Smooth muscle cell (in vitro differentiated cells): ENCODE measurements at regions not wholly inside any gene's neighbourhood (a gene's known extent, or its start where the extent isn't known, plus 50 kb on each side); places are given as distances from the start of the nearest gene placed in this dataset.

Experiments used
- DNase-seq: peaks from one replicate; lab custom pipeline; 2025; ENCODE audit not compliant: unreplicated experiment; lab: John Stamatoyannopoulos, UW
- H2AFZ ChIP-seq: fragments of 200-600 bp; sonication (generic); 2 replicates; pipeline ENCODE4 v1.6.0; 2016; ENCODE audit warnings: antibody characterized with exemption, low read depth, mild to moderate bottlenecking
- H3F3A ChIP-seq: fragments of 200-600 bp; sonication (generic); 2 replicates; pipeline ENCODE4 v1.6.0; 2017; ENCODE audit warnings: antibody characterized with exemption, low read depth
- H3K27ac ChIP-seq: fragments of 200-600 bp; sonication (generic); 2 replicates; pipeline ENCODE4 v1.5.1; 2016; ENCODE audit warnings: low read depth, mild to moderate bottlenecking
- H3K27me3 ChIP-seq: fragments of 200-600 bp; sonication (generic); 2 replicates; pipeline ENCODE4 v1.6.1; 2016; ENCODE audit warnings: low read depth, mild to moderate bottlenecking
- H3K36me3 ChIP-seq: fragments of 200-600 bp; sonication (generic); 2 replicates; pipeline ENCODE4 v1.5.1; 2016; ENCODE audit warnings: low read depth
- H3K4me1 ChIP-seq: fragments of 200-600 bp; sonication (generic); 2 replicates; pipeline ENCODE4 v1.5.1; 2016; ENCODE audit warnings: low read depth
- H3K4me2 ChIP-seq: fragments of 200-600 bp; sonication (generic); 2 replicates; pipeline ENCODE4 v1.6.0; 2016; ENCODE audit warnings: mild to moderate bottlenecking
- H3K4me3 ChIP-seq: fragments of 200-600 bp; sonication (generic); 2 replicates; pipeline ENCODE4 v1.5.1; 2016; ENCODE audit warnings: mild to moderate bottlenecking
- H3K79me2 ChIP-seq: fragments of 200-600 bp; sonication (generic); 2 replicates; pipeline ENCODE4 v1.6.0; 2016; ENCODE audit warnings: low read depth, mild to moderate bottlenecking
- H3K9ac ChIP-seq: fragments of 200-600 bp; sonication (generic); 2 replicates; pipeline ENCODE4 v1.6.0; 2016; ENCODE audit warnings: low read depth
- H3K9me3 ChIP-seq: fragments of 200-600 bp; sonication (generic); replicated peaks from 2 replicates; pipeline ENCODE4 v1.5.1; 2016; ENCODE audit warnings: low read depth
- H4K20me1 ChIP-seq: fragments of 200-600 bp; sonication (generic); 2 replicates; pipeline ENCODE4 v1.6.0; 2016; ENCODE audit warnings: low read depth
- CTCF ChIP-seq: fragments of 200-600 bp; sonication (generic); IDR thresholded peaks from 2 replicates; pipeline ENCODE4 v1.5.1; 2017; ENCODE audit warnings: borderline replicate concordance, mild to moderate bottlenecking, antibody characterized with exemption; ENCODE audit not compliant: insufficient read depth, poor library complexity, severe bottlenecking
- WGBS: methylation state at CpG from one replicate; pipeline ENCODE4 v1.1.7; 2016; ENCODE audit warnings: low lambda C conversion rate; 5-methylcytosine and 5-hydroxymethylcytosine counted together

DNA sequence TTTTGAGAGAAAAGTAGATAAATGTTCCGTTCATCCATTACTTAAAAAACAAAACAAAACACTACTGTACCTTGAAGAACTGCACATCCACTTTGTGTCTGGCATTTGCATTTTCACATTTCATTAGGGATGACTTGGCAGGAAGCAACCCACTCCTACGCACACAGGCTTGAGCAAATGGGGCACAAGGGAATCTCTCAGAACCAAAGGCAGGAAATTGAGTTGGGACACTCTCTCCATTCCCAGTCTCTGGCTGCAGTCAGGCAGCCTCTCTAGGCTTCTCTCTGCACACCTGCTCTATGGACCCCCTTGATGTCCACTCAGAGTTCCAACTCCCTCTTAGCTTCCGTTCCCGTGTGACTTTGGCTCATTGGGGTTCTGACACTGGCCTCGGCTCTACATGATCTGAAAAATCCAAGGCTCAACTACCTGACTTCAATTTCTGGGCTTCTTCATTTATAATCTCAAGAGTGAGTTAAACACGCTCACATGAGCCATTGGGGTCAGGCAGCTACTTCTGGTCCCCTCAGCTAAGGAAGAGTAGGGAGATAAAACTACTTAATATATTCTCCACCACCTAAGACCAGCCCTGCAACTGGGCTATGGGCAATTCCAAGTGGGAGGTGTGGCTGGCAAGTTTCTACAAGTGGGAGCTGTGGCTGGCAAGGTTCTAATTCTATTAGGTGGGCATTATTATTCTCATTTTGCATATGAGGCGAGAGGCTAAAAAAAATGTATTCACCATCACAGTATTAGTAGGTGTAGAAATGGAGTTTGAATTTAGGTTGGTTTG, 251.9 kb downstream of the SOD2 start:
- Histone ChIP-seq H3K27me3 (no peaks in the 10 kb centered on the region), H2AFZ (no peak overlapping the region), H3K36me3 (no peaks in the 10 kb centered on the region), H3K9me3 (no peaks in the 10 kb centered on the region), H4K20me1 (no peaks in the 10 kb centered on the region), H3K9ac (no peak overlapping the region), H3K4me3 (no peak overlapping the region), H3K4me2 (no peak overlapping the region), H3F3A (no peaks in the 10 kb centered on the region), H3K4me1 (no peaks in the 10 kb centered on the region), H3K27ac (no peak overlapping the region), H3K79me2 (no peaks in the 10 kb centered on the region)
- TF ChIP-seq CTCF: no peak
- DNase-seq: no peak
- WGBS: 91% methylated on average over 7 of the region's 7 CpGs

DNA sequence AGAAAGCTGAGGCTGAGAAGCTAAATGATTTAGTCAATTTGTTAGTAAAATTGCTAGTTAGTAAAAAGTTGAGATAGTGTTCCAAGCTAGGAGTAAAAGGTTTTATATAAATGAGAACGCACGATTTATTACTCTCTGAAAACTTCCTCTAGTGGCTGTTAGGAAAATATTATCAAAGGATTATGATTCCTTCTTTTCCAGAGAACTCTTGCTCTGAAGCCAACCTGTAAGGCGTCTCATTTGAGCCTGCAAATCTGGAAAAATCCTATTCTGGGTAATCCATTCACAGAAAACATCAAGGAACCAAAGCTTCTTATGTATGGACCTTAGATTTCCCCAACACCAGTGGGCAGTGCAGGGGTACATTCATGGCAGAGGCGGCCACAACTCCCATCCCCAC, 252.7 kb downstream of the SOD2 start:
- no peaks in the 10 kb centered on the region for H3K36me3 ChIP-seq
- no peak for DNase-seq
- H3F3A ChIP-seq: no peaks in the 10 kb centered on the region
- no peak overlapping the region for H3K9ac ChIP-seq
- no peaks in the 10 kb centered on the region for H4K20me1 ChIP-seq
- H3K79me2 ChIP-seq: no peaks in the 10 kb centered on the region
- no peaks in the 10 kb centered on the region for H3K4me1 ChIP-seq
- no peak overlapping the region for H2AFZ ChIP-seq
- H3K27me3 ChIP-seq: no peaks in the 10 kb centered on the region
- no peaks in the 10 kb centered on the region for H3K9me3 ChIP-seq
- no peak for TF ChIP-seq CTCF
- no peak overlapping the region for H3K27ac ChIP-seq
- no peak overlapping the region for H3K4me3 ChIP-seq
- 85% methylated on average over 4 of the region's 4 CpGs for WGBS
- no peak overlapping the region for H3K4me2 ChIP-seq

DNA sequence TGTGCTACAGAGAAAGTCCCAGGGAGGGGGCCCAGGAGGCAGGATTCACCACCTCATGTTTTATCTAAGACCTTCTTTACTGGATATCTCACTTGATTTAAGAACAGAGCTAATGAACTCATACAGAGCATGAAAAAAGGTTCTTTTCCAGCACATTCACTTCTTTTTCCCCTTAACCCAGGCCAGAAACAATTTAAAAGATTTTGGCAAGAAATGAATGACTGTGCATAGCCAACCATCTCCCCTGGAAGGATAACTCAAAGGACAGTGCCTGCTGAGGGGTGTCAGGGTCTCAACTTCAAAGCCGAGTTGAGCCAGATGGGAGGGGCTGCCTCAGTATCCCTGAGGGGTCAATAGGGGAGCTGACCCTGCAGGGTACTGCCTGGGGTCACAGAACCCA, 253.4 kb downstream of the SOD2 start:
- no peaks in the 10 kb centered on the region for H4K20me1 ChIP-seq
- no peaks in the 10 kb centered on the region for H3K36me3 ChIP-seq
- H3K79me2 ChIP-seq: no peaks in the 10 kb centered on the region
- H3K27me3 ChIP-seq: no peaks in the 10 kb centered on the region
- no peak overlapping the region for H3K4me3 ChIP-seq
- H3K4me1 ChIP-seq: no peaks in the 10 kb centered on the region
- TF ChIP-seq CTCF: no peak
- no peak overlapping the region for H2AFZ ChIP-seq
- no peak for DNase-seq
- H3K9me3 ChIP-seq: no peaks in the 10 kb centered on the region
- no peaks in the 10 kb centered on the region for H3F3A ChIP-seq
- H3K4me2 ChIP-seq: no peak overlapping the region
- no peak overlapping the region for H3K9ac ChIP-seq
- WGBS: 84% methylated on average over 1 of the region's 1 CpG
- no peak overlapping the region for H3K27ac ChIP-seq

GRCh38 chr6:159438106-159438505, 254.9 kb downstream of the SOD2 start:
- Histone ChIP-seq H3K79me2 (no peaks in the 10 kb centered on the region), H3F3A (no peaks in the 10 kb centered on the region), H3K9ac (no peak overlapping the region), H3K27ac (no peak overlapping the region), H3K9me3 (no peaks in the 10 kb centered on the region), H3K4me1 (no peaks in the 10 kb centered on the region), H3K27me3 (no peaks in the 10 kb centered on the region), H3K4me2 (no peak overlapping the region), H3K36me3 (no peaks in the 10 kb centered on the region), H3K4me3 (no peak overlapping the region), H2AFZ (no peak overlapping the region), H4K20me1 (no peaks in the 10 kb centered on the region)
- no peak for DNase-seq
- TF ChIP-seq CTCF: no peak
- 85% methylated on average over 2 of the region's 2 CpGs for WGBS
